Lower leg skin (tissue), 3 donors: ENCODE measurements at regions not wholly inside any gene's neighbourhood (a gene's known extent, or its start where the extent isn't known, plus 50 kb on each side); places are given as distances from the start of the nearest gene placed in this dataset.

Experiments
- CTCF ChIP-seq, 3 donors: fragments of 450-650 bp; IDR thresholded peaks; one replicate each; pipeline ENCODE4 v1.5.1; 2016; ENCODE audit warnings: antibody characterized with exemption in 3 of 3, mild to moderate bottlenecking in 3 of 3, moderate library complexity in 2 of 3
- POLR2A ChIP-seq, 2 donors: fragments of 450-650 bp; IDR thresholded peaks; one replicate each; pipeline ENCODE4 v1.6.1; 2016 to 2017; ENCODE audit warnings: antibody characterized with exemption in 2 of 2, mild to moderate bottlenecking in 1 of 2, moderate library complexity in 1 of 2

GRCh38 chrX:39582976-39583375 lies 514.8 kb downstream of the BCOR start:
- TF ChIP-seq CTCF (IDR thresholded peaks at IDR 0.05) = no peak
- TF ChIP-seq POLR2A (IDR thresholded peaks at IDR 0.05) = no peak
